ENCODE measurements at regions not wholly inside any gene's neighbourhood (a gene's known extent, or its start where the extent isn't known, plus 50 kb on each side); places are given as distances from the start of the nearest gene placed in this dataset.
"Not testable (repeated sequence)": the region's sequence is repeated elsewhere in the genome, so short reads cannot be mapped to it uniquely, and the experiment has no call there.

DNA sequence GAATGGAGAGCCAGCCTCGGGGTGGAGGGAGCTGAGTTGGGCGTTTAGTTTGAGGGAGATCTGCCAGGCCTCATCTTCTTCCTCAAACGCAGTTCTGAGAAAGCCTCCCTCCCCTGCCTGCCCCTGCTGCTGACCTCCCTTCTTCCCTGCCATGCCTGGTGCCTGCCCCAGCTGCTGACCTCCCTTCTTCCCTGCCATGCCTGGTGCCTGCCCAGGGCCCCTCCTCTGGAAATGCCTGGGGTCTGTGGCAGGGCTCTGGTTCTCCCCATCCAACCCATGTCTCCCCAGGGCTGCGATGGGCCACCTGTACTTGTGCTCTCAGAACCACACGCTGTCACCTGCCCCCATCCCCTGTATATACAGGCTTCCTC lies 114.6 kb downstream of the VEGFA start:
- no peak for DNase-seq (ENCODE audit: low spot score)

DNA sequence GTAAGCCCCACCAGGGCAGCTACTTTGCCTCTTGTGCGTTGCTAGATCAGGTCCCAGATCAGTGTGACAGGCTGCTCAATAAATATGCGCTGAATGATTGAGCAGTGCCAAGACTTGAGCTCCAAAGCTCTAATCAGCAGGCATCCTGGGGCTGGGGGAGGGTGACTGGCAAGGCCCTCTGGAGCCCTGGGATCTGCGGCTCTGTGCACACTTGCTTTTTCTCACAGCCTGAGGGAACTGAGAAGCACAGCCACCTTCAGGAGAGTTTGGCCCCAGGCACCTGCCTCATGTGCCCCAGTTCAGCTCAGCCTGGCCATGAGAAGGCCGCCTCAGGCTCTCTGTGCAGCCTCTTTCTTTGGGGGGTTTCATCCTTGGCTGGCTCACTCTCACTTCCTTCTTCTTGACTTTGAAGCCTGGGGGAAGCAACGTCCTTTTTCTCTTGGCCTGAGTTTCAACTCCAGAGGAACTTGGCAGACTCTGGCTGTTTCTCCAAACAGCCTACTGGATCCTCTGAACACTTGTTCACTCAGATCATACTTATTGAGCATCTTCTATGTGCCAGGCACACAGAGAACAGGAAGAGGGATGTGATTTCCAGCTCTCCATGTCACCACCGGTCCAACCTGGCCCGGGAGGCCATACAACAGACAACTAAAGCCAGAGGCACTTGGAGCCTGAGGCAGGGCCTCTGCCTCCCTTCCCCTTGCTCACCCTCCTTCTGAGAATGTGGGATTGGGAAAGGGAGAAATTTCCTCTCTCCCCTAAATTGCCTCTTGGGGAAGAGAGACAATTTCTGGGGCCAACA lies 114.0 kb downstream of the VEGFA start:
- DNase-seq (ENCODE audit: low spot score): no peak

DNA sequence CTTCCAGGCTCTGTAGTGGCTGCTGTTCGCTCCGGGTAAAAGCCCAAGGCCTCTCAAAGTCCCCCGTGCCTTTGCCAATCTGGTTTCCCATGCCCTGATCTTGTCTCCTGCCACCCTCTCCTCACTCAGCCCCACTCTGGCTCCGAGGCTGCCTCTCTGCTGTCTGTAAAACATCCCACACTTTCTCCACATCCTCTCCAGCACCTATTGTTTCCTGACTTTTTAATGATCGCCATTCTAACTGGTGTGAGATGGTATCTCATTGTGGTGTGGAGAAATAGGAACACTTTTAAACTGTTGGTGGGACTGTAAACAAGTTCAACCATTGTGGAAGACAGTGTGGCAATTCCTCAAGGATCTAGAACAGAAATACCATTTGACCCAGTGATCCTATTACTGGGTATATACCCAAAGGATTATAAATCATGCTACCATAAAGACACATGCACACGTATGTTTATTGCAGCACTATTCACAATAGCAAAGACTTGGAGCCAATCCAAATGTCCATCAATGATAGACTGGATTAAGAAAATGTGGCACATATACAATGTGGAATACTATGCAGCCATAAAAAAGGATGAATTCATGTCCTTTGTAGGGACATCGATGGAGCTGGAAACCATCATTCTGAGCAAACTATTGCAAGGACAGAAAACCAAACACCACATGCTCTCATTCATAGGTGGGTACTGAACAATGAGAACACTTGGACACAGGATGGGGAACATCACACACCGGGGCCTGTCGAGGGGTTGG lies 112.9 kb downstream of the VEGFA start:
- DNase-seq (ENCODE audit: low spot score): not testable (repeated sequence)

DNA sequence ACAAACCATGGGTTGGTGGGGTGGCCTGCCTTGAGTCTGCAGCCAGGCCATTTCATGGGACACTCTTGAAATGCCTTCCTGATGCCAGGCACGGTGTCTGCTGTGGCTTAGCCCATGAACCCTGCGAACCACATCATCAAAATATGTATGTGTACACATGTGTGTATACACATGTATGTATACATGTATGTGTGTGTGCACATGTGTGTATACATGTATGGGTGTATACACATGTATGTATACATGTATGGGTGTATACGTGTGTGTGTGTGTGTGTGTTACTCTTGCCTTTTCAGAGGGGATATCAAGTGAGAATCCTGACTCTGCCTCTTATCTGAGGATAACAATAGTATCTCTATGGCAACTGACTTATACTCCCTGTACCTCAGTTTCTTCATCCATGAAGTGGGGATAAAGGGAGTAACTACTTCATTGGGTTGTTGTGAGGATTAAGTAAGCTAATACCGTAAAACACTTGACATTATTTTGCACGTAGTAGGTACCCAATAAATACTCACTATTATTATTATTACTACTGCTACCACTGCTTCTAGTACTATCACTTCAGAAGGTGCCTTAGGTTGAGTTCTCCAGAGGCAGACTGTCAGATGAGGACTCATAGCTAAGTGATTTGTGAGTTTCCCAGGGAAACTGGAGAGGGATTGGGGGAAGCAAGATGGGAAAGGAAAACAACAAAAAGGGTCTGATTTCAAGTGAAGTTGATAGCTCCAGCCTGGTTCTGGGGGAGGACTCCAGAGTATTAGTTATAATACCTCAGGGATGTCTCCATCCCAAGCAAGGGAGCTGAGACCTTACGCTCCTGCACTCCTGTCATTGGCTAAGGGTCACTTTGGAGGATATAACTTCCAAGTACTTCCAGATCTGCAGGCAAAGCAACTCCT lies 110.5 kb downstream of the VEGFA start:
- no peak for DNase-seq (ENCODE audit: low spot score)

DNA sequence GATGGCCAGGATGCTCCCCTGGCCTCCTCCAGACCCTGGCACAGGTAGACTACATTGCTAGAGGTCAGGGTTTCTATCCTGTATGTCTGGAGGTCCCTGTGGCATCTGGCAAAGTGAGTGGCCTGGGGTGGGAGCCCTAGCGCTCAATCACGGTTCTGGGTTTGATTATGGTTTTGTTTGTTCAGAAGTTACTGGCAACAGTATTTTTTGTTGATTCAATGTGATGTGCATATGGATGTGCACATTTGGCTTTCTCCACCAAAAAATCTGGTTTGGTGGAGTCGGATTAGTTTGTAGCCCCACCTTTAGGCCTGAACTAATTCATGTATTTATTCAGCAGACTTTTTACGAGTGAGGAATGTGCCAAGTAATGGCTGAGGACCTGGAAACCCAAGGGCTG lies 109.7 kb downstream of the VEGFA start:
- no peak for DNase-seq (ENCODE audit: low spot score)

DNA sequence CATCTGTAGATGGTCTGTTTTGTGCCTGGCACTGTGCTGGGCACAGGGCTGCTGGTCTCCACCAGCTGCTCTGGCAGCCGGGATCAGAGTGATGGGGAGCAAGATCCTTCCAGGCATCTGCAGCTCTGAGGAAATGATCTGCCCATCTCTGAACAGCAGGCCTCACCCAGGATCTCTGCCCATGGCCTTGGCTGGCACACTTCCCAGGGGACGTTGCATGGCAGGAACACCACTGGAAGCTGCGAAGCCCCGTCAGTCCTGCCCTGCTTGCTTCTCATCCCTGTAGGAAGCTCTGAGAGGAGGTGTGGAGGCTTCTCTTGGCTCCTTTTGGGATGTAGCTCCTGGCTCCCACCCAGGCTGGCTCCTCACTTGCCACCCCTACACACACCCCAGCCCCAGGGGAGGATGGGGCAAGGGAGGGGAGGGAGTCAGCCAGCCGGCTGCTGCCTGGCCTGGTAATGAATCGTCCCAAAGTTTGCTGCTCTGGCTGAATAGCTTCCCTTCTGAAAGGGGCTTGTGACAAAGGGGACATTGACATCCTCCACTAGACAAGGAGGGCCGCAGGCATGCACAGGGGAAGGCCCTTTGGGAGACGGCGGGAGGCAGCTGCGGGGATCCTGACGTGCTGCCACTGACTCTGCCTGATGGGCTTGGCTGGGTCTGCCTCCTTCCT lies 108.9 kb downstream of the VEGFA start:
- DNase-seq (ENCODE audit: low spot score): no peak

DNA sequence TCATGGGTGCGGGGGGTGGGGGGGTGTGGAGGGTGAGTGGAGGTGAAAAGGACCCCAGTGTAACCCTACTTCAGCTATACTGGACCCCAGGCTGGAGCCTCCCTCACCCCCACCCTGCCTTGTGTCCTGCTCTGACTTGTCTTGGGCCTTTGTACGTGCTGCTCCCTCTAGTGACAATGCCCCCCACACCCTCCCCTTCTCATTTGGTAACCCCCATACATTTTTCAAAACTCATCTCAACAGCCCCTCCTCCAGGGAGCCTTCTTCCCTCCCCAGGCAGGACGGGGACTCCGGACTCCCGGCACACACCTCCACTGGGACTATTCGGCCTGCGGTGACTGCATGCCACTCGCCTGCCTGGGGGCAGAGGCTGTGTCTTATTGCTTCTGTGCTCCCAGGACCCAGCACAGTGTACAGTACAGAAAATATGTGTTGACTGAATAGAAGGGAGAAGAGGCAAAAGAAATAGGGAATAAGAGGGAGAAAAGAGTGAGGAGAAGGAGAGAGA lies 108.2 kb downstream of the VEGFA start:
- DNase-seq (ENCODE audit: low spot score): no peak

DNA sequence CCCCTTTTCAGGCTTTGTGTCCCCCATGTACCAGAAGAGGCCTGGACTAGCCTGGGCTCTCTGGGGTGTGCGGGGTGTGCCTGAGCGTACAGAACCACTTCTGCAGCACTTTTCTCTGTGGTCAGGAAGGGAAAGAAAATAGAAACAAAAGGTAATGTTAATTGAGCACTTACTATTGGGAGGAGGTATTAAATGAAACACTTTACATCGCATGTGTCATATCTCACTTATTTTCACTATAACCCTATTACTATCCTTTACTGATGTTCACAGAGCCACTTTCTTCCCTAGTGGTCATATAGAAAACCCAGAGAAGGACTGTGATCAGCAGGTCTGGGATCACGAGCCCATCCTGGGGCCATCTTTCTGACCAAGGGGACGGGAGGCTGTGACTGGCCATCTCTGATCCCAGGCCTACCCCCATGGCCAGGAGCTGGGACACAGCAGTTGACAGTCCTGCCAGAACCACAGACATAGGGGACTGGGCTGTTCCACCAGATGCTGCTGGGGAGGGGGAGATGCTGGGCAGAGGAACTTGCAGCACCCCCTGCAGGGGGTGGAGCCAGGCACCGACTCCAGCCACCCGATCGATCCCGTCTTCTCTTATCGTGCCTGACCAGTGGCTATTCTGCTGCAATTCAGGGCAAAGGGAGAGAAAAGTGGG lies 107.6 kb downstream of the VEGFA start:
- DNase-seq (ENCODE audit: low spot score): no peak

DNA sequence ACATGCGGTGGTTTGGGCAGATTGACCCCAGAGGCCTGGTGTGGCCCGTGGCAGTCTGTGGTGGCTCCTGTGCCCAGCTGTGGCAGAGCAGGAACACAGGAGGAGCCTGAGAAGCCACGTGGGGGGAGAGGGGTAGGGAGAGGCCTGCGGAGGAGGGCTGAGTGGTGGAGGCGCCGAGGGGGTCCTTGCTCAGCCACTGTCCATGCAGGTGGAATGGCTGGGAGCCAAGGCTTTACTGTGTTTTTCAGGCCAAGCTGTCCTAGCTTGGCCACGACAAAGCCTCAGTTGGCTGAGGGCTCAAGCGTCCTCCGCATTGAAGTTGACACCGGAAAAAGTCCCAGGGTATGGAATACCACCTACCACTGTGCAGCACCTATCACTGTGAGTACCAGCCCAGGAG lies 107.0 kb downstream of the VEGFA start:
- no peak for DNase-seq (ENCODE audit: low spot score)

DNA sequence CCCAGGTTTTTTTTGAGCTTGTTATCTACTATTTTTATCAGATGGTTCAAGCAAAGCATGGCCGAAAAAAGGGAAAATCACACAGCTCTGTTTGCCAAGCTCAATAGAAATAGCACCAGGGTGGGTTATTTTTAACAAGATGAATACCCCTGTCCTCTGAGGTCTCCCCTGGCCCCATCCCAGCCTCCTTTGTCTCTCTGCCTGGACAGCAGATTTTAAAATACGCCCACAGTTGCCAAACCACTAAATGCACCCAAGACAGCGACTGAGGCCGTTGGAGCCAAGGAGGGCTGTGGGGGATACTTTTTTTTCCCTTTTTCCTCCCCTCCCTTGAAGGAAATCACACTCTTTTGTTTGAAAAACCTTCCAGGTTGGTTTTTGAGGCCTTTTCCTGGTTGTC lies 106.6 kb downstream of the VEGFA start:
- DNase-seq (ENCODE audit: low spot score): no peak

DNA sequence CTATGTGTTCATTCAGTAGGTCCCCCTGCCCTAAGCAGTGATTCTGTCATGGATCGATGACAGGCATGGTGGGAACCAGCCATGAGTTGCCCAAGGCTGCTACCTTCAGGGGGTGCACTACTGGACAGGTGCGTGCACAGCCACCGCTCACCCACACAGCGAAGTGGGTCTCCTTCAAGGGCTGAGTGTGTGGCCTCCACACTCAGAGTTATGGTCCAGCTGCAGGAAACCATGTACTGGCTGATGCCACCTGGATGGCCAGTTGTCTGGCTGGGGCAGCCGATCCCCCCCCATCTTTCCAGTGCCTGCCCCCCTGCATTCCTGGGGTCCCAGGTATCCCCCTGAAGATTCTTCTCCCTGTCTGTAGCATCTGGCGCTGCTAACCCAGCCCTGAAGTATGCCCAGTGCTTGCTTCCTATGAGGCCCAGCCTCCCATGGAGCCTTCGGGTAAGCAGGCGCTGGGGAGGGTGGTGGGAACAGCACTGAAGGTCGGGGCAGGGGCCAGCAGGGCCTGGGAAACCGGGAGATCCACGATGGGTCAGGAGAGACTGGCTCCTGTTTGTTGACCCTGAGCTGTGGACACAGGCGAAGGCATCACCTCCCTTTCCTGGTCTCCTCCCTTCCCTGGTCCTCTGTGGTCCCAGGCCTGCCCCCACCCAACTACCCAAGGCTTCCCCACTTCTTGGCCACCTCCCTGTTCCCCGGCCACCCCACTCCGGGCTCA lies 106.0 kb downstream of the VEGFA start:
- no peak for DNase-seq (ENCODE audit: low spot score)

DNA sequence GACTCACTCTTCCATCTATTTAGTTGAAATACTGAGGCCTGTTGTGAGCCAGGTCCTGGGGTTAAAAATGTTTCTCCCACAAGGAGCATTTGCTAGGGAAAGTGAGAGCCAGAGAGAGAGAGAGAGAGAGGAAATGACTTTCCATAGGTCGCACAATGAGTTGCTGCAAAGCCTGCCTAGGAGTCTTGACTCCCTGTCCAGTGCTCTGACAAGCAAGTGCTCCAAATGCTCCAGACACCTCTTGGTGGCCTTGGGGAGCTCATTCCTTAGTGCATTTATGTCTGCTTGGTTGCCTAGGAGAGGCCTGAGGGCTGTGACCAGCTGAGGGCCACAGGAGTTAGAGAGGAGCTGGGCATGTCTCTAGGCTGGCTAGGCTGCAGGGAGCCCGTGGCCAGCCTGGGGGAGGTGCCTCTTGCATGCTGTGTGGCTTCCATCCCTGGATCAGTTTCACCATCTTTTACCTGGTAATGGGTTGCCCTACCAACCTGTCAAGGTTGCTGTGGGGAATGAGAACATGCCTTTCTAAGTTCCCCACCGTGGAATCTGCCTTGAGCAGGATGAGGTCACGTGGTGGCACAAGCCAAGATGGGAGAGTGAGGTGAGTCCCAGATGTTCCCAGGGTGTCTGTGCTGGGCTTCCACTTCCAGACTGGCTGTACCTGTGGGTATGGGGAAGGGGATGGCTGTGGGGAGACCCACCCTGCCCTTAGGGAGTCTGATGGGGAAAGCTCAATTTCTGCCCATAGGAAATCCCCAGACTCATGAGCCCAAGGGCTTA lies 105.0 kb downstream of the VEGFA start:
- DNase-seq (ENCODE audit: low spot score): no peak

DNA sequence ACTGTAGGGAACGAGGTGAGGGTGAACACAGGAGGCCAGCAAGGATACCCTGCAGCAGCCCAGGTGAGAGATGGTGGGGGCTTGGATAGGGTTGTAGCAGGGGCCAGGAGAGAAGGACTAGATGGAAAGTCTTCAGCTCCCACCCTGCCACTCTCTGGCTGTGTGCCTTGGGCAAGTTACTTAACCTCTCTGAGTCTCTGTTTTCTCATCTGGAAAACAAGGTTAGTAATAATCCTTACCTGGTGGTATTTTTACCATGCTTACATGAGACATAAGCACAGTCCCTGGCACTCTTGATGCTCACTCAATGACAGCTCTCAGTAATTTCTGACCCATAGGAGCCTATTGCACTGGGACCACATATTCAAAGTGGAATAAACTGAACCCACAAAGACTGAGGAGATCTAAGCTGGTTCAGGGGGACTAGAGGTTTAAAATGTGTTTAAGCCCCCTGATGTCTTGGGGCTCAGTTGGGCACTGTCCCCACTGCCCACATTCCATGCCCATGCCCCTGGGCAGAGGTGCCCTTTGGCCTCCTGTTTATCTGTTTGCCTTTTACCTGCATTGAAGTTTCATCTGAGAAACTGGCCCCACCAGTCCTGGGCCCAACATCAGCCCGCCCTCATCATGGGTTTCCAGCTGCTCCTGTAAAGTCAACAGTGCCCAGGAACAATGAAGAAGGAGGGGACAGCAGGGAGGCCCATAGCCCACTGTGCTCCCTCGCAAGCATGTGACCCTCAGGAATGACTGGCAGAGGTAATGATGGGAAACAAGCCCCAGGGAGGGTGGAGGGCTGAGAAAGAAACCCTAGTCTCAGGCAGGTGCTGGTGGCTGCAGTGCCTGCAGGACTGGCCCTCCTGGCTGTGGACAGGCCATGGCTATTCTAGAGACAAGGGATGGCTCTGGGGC lies 104.0 kb downstream of the VEGFA start:
- DNase-seq (ENCODE audit: low spot score): no peak

DNA sequence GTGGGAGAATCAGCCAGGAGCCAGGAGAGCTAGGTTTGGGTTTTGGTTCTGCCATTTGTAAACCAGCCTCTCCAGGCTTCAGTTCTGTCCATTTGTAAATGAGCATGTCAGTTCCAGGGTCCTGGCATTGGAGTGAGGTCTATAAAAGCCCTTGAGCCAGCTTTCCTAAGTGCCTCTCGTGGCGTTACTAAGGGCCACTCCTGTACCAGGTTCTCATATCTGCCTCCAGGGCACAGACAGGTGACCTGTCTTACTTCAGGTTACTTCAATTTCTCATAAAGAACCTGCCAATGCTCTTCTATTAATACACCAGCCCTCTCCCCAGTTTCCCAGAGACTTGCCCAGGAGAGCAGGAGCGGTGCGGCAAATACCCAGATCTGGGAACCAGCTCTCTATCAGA lies 101.9 kb downstream of the VEGFA start:
- DNase-seq (ENCODE audit: low spot score): no peak

DNA sequence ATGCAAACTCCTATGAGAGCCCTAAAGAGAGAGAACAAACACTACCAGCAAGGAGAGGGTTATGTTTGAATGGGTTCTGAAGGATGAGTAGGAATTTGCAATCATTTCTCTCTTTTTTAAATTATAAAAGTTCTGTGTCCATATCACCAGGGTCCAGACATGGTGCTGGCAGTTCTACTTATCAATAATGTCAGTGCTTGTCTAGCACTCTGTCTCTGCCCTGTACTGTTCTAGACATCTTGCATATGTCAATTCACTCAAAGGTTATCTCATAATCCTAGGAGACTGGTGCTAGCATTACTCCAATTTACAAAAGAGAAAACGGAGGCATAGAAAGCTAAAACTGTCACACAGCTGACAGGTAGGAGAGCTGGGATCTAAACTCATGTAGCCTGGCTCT lies 101.3 kb downstream of the VEGFA start:
- DNase-seq (ENCODE audit: low spot score): no peak

DNA sequence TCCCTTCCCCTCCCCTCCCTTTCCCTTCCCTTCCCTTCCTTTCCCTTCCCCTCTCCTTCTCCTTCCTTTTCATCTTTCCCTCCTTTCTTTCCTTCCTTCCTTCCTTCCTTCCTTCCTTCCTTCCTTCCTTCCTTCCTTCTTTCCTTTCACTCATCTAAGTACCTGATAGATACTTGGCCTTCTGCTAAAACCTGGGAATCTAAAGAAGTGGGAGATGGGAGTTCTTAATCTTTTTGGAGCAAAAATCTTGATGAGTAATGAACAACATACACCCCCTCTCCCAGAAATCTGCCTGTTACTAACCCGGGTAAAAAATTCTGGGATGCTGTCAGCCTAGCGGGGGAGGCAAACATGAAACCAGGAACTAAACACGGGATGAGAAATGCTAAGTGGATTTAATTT lies 100.7 kb downstream of the VEGFA start:
- no peak for DNase-seq (ENCODE audit: low spot score)

DNA sequence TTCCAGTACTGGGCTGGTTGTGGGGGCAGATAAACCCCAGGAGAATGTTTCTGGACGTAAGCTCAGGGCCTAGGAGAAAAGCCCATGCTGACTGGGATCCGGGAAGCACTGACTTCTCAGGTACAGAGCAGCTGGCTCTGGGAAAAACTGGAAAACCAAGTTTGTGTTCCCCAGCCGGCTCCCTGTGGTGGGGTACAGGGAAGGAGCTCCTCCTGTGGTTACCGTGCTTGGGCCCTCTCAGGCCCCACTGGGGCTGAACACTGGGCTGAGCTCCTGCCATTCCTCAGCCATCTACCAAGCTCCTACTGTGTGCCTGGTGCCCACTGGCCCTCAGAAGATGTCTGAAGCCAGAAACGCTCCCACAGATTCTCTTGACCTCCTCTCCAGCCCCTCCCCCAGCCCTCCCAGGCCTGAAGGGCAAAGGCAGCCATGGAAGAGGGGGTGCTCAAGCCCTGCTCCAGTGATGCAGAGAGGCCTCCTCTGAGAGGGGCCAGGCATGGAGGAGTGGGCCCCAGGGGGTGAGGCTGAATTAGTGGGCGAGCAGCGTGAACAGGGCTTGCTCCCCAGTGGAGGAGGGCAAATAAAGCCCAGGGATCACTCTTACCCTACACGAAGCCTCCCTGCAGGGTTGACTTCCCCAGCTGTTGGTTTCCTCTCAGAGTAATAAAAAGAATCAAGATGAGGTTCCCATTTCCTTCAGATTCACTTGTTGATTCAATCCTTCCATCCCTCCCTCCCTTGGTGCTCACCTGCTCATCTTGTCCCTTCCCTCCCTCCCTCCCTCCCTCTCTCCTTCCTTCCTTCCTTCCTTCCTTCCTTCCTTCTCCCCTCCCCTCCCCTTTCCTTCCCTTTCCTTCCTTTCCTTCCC lies 100.0 kb downstream of the VEGFA start:
- no peak for DNase-seq (ENCODE audit: low spot score)
